Natural killer cell (primary cell): ENCODE measurements at regions not wholly inside any gene's neighbourhood (a gene's known extent, or its start where the extent isn't known, plus 50 kb on each side); places are given as distances from the start of the nearest gene placed in this dataset.

Experiments used
- ATAC-seq, 3 donors: fragments of 150-1000 bp in 2 of 3; fragments of 200-7000 bp in 1 of 3; cut with Tn5 transposase; 1 replicate in 1 of 3; 2 replicates in 2 of 3; pipeline ENCODE4 v1.10.0; 2021; ENCODE audit warnings: mild to moderate bottlenecking in 2 of 3, moderate library complexity in 2 of 3
- DNase-seq, 2 donors: peaks; one replicate each; pipeline versions ENCODE4 v3.0.0 to v3.0.0-alpha.2; 2013 to 2021; ENCODE audit warnings: mixed read lengths in 1 of 2
- H3K27ac ChIP-seq: one replicate; pipeline ENCODE4 v1.5.1; 2013; ENCODE audit warnings: mild to moderate bottlenecking, low read length
- H3K27me3 ChIP-seq: one replicate; pipeline ENCODE4 v1.6.1; 2013; ENCODE audit warnings: low read length; ENCODE audit not compliant: control insufficient read depth, insufficient read depth
- H3K36me3 ChIP-seq: one replicate; pipeline ENCODE4 v1.6.1; 2013; ENCODE audit warnings: low read length; ENCODE audit not compliant: control insufficient read depth, insufficient read depth
- H3K4me1 ChIP-seq: one replicate; pipeline ENCODE4 v1.6.1; 2013; ENCODE audit warnings: low read length; ENCODE audit not compliant: control insufficient read depth, insufficient read depth
- H3K4me3 ChIP-seq: one replicate; pipeline ENCODE4 v1.5.1; 2013; ENCODE audit warnings: low read length
- H3K9me3 ChIP-seq: one replicate; pipeline ENCODE4 v1.6.1; 2013; ENCODE audit warnings: low read length; ENCODE audit not compliant: control insufficient read depth, insufficient read depth
- H3K27ac Mint-ChIP-seq, 2 donors: one replicate each; pipeline ENCODE4 v1.8.0; 2022; ENCODE audit warnings: mild to moderate bottlenecking in 2 of 2, mixed read lengths in 2 of 2, moderate library complexity in 1 of 2
- H3K27me3 Mint-ChIP-seq, 2 donors: one replicate each; pipeline ENCODE4 v1.8.0; 2022; ENCODE audit warnings: low read depth in 2 of 2, mixed read lengths in 2 of 2
- H3K36me3 Mint-ChIP-seq: one replicate; pipeline ENCODE4 v1.8.0; 2022; ENCODE audit warnings: mixed read lengths
- H3K4me1 Mint-ChIP-seq, 2 donors: one replicate each; pipeline ENCODE4 v1.8.0; 2022; ENCODE audit warnings: mixed read lengths in 2 of 2
- H3K4me3 Mint-ChIP-seq: one replicate; pipeline ENCODE4 v1.8.0; 2022; ENCODE audit warnings: mild to moderate bottlenecking, moderate library complexity, mixed read lengths
- H3K9me3 Mint-ChIP-seq, 2 donors: one replicate each; pipeline ENCODE4 v1.8.0; 2022; ENCODE audit warnings: mixed read lengths in 2 of 2
- CTCF ChIP-seq: fragments of 200-600 bp; IDR thresholded peaks from one replicate; pipeline ENCODE4 v1.8.0; 2022; ENCODE audit warnings: antibody characterized with exemption
- WGBS: methylation state at CpG from one replicate; pipeline ENCODE4 v1.1.7; 2013; ENCODE audit warnings: missing lambda C conversion rate; ENCODE audit not compliant: insufficient coverage; 5-methylcytosine and 5-hydroxymethylcytosine counted together
- intact Hi-C: fragments of 100-400 bp; cut with micrococcal nuclease; formaldehyde crosslinking; loops from one replicate; pipeline ENCODE4 v1.14.2; 2022

- peaks cover 0 to 8% of the 10 kb centered on the region in 2 donors for H3K27me3 Mint-ChIP-seq
- no peak overlapping the region for H3K4me3 Mint-ChIP-seq
- Histone ChIP-seq H3K36me3 (no peaks in the 10 kb centered on the region), H3K4me1 (peaks cover 3% of the 10 kb centered on the region), H3K4me3 (no peak overlapping the region), H3K9me3 (peaks cover 4% of the 10 kb centered on the region), H3K27ac (no peak overlapping the region), H3K27me3 (no peaks in the 10 kb centered on the region)
- intact Hi-C loops = no loop called here
- no peak for TF ChIP-seq CTCF
- H3K9me3 Mint-ChIP-seq = peaks cover 0 to 3% of the 10 kb centered on the region in 2 donors
- no peak for ATAC-seq
- peaks cover 14 to 19% of the 10 kb centered on the region in 2 donors for H3K4me1 Mint-ChIP-seq
- no peak overlapping the region for H3K27ac Mint-ChIP-seq
- WGBS = 87% methylated on average over 11 of the region's 13 CpGs
- no peak for DNase-seq
- peaks cover 7% of the 10 kb centered on the region for H3K36me3 Mint-ChIP-seq
Measured at GRCh38 chr19:28563964-28564921, 648.7 kb downstream of the UQCRFS1 start.

GRCh38 chr19:28560786-28561185 is 652.2 kb downstream of the UQCRFS1 start:
- Mint-ChIP-seq H3K4me1 (peaks cover 34 to 39% of the 10 kb centered on the region in 2 donors), H3K27me3 (peaks cover 0 to 8% of the 10 kb centered on the region in 2 donors), H3K9me3 (peaks cover 0 to 3% of the 10 kb centered on the region in 2 donors), H3K36me3 (peaks cover 7% of the 10 kb centered on the region), H3K27ac (no peak overlapping the region), H3K4me3 (no peak overlapping the region)
- Histone ChIP-seq H3K9me3 (peaks cover 4% of the 10 kb centered on the region), H3K4me3 (no peak overlapping the region), H3K27ac (no peak overlapping the region), H3K4me1 (peaks cover 12% of the 10 kb centered on the region), H3K36me3 (no peaks in the 10 kb centered on the region), H3K27me3 (no peaks in the 10 kb centered on the region)
- ATAC-seq (no peak), DNase-seq (no peak)
- 89% methylated on average over 3 of the region's 4 CpGs for WGBS
- intact Hi-C loops = no loop called here
- no peak for TF ChIP-seq CTCF

GRCh38 chr19:28558783-28559182 is 654.2 kb downstream of the UQCRFS1 start:
- no peak overlapping the region for H3K4me3 Mint-ChIP-seq
- WGBS = 100% methylated on average over 1 of the region's 2 CpGs
- Histone ChIP-seq H3K36me3 (no peaks in the 10 kb centered on the region), H3K4me1 (peaks cover 30% of the 10 kb centered on the region), H3K9me3 (peaks cover 4% of the 10 kb centered on the region), H3K4me3 (no peak overlapping the region), H3K27me3 (no peaks in the 10 kb centered on the region), H3K27ac (no peak overlapping the region)
- no peak overlapping the region for H3K27ac Mint-ChIP-seq
- H3K9me3 Mint-ChIP-seq = peaks cover 0 to 4% of the 10 kb centered on the region in 2 donors
- no peak for ATAC-seq
- peaks cover 0 to 8% of the 10 kb centered on the region in 2 donors for H3K27me3 Mint-ChIP-seq
- H3K36me3 Mint-ChIP-seq = peaks cover 7% of the 10 kb centered on the region
- no peak for TF ChIP-seq CTCF
- no peak for DNase-seq
- intact Hi-C loops = no loop called here
- H3K4me1 Mint-ChIP-seq = peaks cover 54 to 59% of the 10 kb centered on the region in 2 donors
